Nephron (organoid): ENCODE measurements at regions not wholly inside any gene's neighbourhood (a gene's known extent, or its start where the extent isn't known, plus 50 kb on each side); places are given as distances from the start of the nearest gene placed in this dataset.
"Not testable (repeated sequence)": the region's sequence is repeated elsewhere in the genome, so short reads cannot be mapped to it uniquely, and the experiment has no call there.

Source experiments
- H3K27ac Mint-ChIP-seq, 3 experiments: 2 replicates each; pipeline ENCODE4 v1.8.0; 2020; ENCODE audit warnings: mixed read lengths in 3 of 3, mild to moderate bottlenecking in 2 of 3, moderate library complexity in 1 of 3
- H3K27me3 Mint-ChIP-seq: 2 replicates; pipeline ENCODE4 v1.8.0; 2021; ENCODE audit warnings: low read depth, mild to moderate bottlenecking, moderate library complexity, mixed read lengths
- H3K36me3 Mint-ChIP-seq: 2 replicates; pipeline ENCODE4 v1.8.0; 2020; ENCODE audit warnings: low read depth, mixed read lengths
- H3K4me1 Mint-ChIP-seq: 2 replicates; pipeline ENCODE4 v1.8.0; 2020; ENCODE audit warnings: mixed read lengths
- H3K4me3 Mint-ChIP-seq, 3 experiments: 2 replicates each; pipeline ENCODE4 v1.8.0; 2020; ENCODE audit warnings: mild to moderate bottlenecking in 3 of 3, mixed read lengths in 3 of 3, moderate library complexity in 2 of 3
- H3K9me3 Mint-ChIP-seq: 2 replicates; pipeline ENCODE4 v1.8.0; 2020; ENCODE audit warnings: mixed read lengths
- CTCF ChIP-seq, 3 experiments: fragments of 200-600 bp; sonication (generic); IDR thresholded peaks; one replicate each; pipeline ENCODE4 v1.5.0; 2021; ENCODE audit warnings: antibody characterized with exemption in 3 of 3; ENCODE audit not compliant: unreplicated experiment in 3 of 3

GRCh38 chr7:109895536-109895935, 1195.4 kb upstream of the LRRN3 start:
- peaks cover 2% of the 10 kb centered on the region for H3K9me3 Mint-ChIP-seq
- no peak overlapping the region for H3K4me3 Mint-ChIP-seq
- no peaks in the 10 kb centered on the region for H3K36me3 Mint-ChIP-seq
- H3K4me1 Mint-ChIP-seq: peaks cover 17% of the 10 kb centered on the region
- H3K27me3 Mint-ChIP-seq: no peaks in the 10 kb centered on the region
- TF ChIP-seq CTCF (IDR thresholded peaks at IDR 0.05; ENCODE audit: unreplicated experiment in 3 of 3): no peak
- H3K27ac Mint-ChIP-seq: no peak overlapping the region

GRCh38 chr7:109901926-109902325, 1189.0 kb upstream of the LRRN3 start:
- Mint-ChIP-seq H3K9me3 (peaks cover 5% of the 10 kb centered on the region), H3K27ac (no peak overlapping the region), H3K27me3 (no peaks in the 10 kb centered on the region), H3K4me3 (no peak overlapping the region), H3K4me1 (no peaks in the 10 kb centered on the region), H3K36me3 (no peaks in the 10 kb centered on the region)
- TF ChIP-seq CTCF (IDR thresholded peaks at IDR 0.05; ENCODE audit: unreplicated experiment in 3 of 3): no peak

- H3K9me3 Mint-ChIP-seq: peaks cover 12% of the 10 kb centered on the region
- H3K36me3 Mint-ChIP-seq, H3K4me1 Mint-ChIP-seq, H3K27ac Mint-ChIP-seq, H3K27me3 Mint-ChIP-seq, H3K4me3 Mint-ChIP-seq: not testable (repeated sequence)
Observed at GRCh38 chr7:109905368-109906065, 1185.4 kb upstream of the LRRN3 start.

GRCh38 chr7:109915670-109916069, 1175.3 kb upstream of the LRRN3 start:
- Mint-ChIP-seq H3K36me3 (no peaks in the 10 kb centered on the region), H3K27me3 (no peaks in the 10 kb centered on the region), H3K27ac (no peak overlapping the region)

GRCh38 chr7:109926738-109927137, 1164.2 kb upstream of the LRRN3 start:
- H3K9me3 Mint-ChIP-seq: peaks cover 24% of the 10 kb centered on the region
- H3K27ac Mint-ChIP-seq: no peak overlapping the region
- no peak overlapping the region for H3K4me3 Mint-ChIP-seq
- no peaks in the 10 kb centered on the region for H3K27me3 Mint-ChIP-seq
- H3K36me3 Mint-ChIP-seq: no peaks in the 10 kb centered on the region
- no peak for TF ChIP-seq CTCF (IDR thresholded peaks at IDR 0.05; ENCODE audit: unreplicated experiment in 3 of 3)
- H3K4me1 Mint-ChIP-seq: no peaks in the 10 kb centered on the region

More at GRCh38 chr7:109915670-109916069, 1175.3 kb upstream of the LRRN3 start:
- H3K4me3 Mint-ChIP-seq: no peak overlapping the region
- no peak for TF ChIP-seq CTCF (IDR thresholded peaks at IDR 0.05; ENCODE audit: unreplicated experiment in 3 of 3)
- no peaks in the 10 kb centered on the region for H3K4me1 Mint-ChIP-seq
- peaks cover 10% of the 10 kb centered on the region for H3K9me3 Mint-ChIP-seq

GRCh38 chr7:109930049-109930448, 1160.9 kb upstream of the LRRN3 start:
- no peak overlapping the region for H3K27ac Mint-ChIP-seq
- no peaks in the 10 kb centered on the region for H3K4me1 Mint-ChIP-seq
- H3K4me3 Mint-ChIP-seq: no peak overlapping the region
- H3K27me3 Mint-ChIP-seq: no peaks in the 10 kb centered on the region
- no peak for TF ChIP-seq CTCF (IDR thresholded peaks at IDR 0.05; ENCODE audit: unreplicated experiment in 3 of 3)
- no peaks in the 10 kb centered on the region for H3K36me3 Mint-ChIP-seq
- H3K9me3 Mint-ChIP-seq: peaks cover 5% of the 10 kb centered on the region
